ENCODE measurements at regions not wholly inside any gene's neighbourhood (a gene's known extent, or its start where the extent isn't known, plus 50 kb on each side); places are given as distances from the start of the nearest gene placed in this dataset.

GRCh38 chr7:110139056-110139455 is 951.9 kb upstream of the LRRN3 start:
- TF ChIP-seq CTCF (IDR thresholded peaks at IDR 0.05; ENCODE audit: low read depth, low read length, poor library complexity, severe bottlenecking): no peak
- no peak for TF ChIP-seq EZH2phosphoT487 (IDR thresholded peaks at IDR 0.05; ENCODE audit: borderline replicate concordance, low read length)
